Activated CD4-positive, alpha-beta T cell treated with anti-CD3 and anti-CD28 coated beads, Interleukin-2, amount 10 ng/mL, durations not matched to agents 7 days and 5 days (primary cell): ENCODE measurements at regions not wholly inside any gene's neighbourhood (a gene's known extent, or its start where the extent isn't known, plus 50 kb on each side); places are given as distances from the start of the nearest gene placed in this dataset.

Experiments
- CTCF ChIA-PET: fragments of 350-600 bp; sonication (Branson Sonifier 250); formaldehyde crosslinking; loops from one replicate; lab custom pipeline; 2021; ENCODE audit warnings: antibody characterized with exemption; lab: Charles Lee
- POLR2A ChIA-PET: fragments of 350-600 bp; sonication (Branson Sonifier 250); formaldehyde crosslinking; loops from one replicate; lab custom pipeline; 2021; ENCODE audit warnings: antibody characterized with exemption; lab: Charles Lee
- DNase-seq: peaks from one replicate; pipeline ENCODE4 v3.0.0-alpha.2; 2020
- H3K27ac Mint-ChIP-seq: one replicate; pipeline ENCODE4 v1.8.0; 2021; ENCODE audit warnings: mild to moderate bottlenecking, moderate library complexity, mixed read lengths
- H3K27me3 Mint-ChIP-seq: one replicate; pipeline ENCODE4 v1.8.0; 2021; ENCODE audit warnings: mixed read lengths
- H3K36me3 Mint-ChIP-seq: one replicate; pipeline ENCODE4 v1.8.0; 2021; ENCODE audit warnings: low read depth, mixed read lengths
- H3K4me1 Mint-ChIP-seq: one replicate; pipeline ENCODE4 v1.8.0; 2021; ENCODE audit warnings: mixed read lengths
- H3K4me3 Mint-ChIP-seq: one replicate; pipeline ENCODE4 v1.8.0; 2021; ENCODE audit warnings: mild to moderate bottlenecking, moderate library complexity, mixed read lengths
- H3K9me3 Mint-ChIP-seq: one replicate; pipeline ENCODE4 v1.8.0; 2021; ENCODE audit warnings: mixed read lengths

DNA sequence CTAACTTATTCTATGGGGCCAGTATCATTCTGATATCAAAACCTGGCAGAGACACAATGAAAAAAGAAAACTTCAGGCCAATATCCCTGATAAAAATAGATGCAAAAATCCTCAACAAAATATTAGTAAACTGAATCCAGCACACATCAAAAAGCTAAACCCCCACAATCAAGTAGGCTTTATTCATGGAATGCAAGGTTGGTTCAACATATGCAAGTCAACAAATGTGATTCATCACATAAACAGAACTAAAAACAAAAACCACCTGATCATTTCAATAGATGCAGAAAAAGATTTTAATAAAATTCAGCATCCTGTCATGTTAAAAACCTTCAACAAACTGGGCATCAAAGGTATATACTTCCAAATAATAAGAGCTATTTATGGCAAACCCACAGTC lies 133.9 kb upstream of the SSTR4 start:
- POLR2A ChIA-PET = no interaction called here
- Mint-ChIP-seq H3K27me3 (no peaks in the 10 kb centered on the region), H3K27ac (no peak overlapping the region), H3K36me3 (no peaks in the 10 kb centered on the region), H3K9me3 (peaks cover 12% of the 10 kb centered on the region), H3K4me3 (no peak overlapping the region), H3K4me1 (no peaks in the 10 kb centered on the region)
- no peak for DNase-seq
- CTCF ChIA-PET = interaction anchor here (1.4 kb wide), 1 partner anchor 10 kb away, joined by 4 read pairs; no protein-coding TSS in a partner anchor

DNA sequence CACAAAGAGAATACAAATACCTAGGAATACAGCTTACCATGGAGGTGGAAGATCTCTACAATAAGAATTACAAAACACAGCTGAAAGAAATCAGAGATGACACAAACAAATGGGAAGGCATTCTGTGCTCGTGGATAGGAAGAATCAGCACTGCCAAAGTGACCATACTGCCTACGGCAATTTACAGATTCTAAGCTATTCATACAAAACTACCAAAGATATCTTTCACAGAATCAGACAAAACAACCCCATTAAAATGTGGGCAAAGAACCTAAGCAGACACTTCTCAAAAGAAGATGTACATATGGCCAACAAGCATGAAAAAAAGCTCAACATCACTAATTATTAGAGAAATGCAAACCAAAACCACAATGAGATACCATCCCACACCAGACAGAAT lies 133.2 kb upstream of the SSTR4 start:
- no peak for DNase-seq
- H3K27ac Mint-ChIP-seq = no peak overlapping the region
- CTCF ChIA-PET = interaction anchor here (1.4 kb wide), 1 partner anchor 11 kb away, joined by 4 read pairs; no protein-coding TSS in a partner anchor
- no peak overlapping the region for H3K4me3 Mint-ChIP-seq
- peaks cover 12% of the 10 kb centered on the region for H3K9me3 Mint-ChIP-seq
- no peaks in the 10 kb centered on the region for H3K36me3 Mint-ChIP-seq
- no peaks in the 10 kb centered on the region for H3K27me3 Mint-ChIP-seq
- POLR2A ChIA-PET = no interaction called here
- no peaks in the 10 kb centered on the region for H3K4me1 Mint-ChIP-seq

DNA sequence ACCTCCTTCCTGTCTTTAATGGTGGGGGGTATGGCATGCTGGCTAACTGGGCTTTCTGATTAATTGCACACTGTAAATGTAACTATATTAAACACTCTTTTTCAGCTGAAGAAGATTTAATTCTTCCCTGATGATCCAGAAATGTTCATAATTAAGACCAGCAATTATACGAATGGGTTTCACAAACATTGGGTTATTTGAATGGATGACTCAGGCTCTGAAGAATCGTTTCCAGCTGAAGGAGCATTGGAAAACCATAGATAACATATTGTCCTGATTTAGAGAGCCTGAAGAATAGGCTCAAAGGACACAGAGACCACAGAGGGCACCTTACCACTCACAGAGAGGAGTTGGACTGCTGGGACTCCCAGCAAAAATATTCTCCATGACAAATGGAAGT lies 130.7 kb upstream of the SSTR4 start:
- no peaks in the 10 kb centered on the region for H3K4me1 Mint-ChIP-seq
- H3K9me3 Mint-ChIP-seq = peaks cover 15% of the 10 kb centered on the region
- H3K27ac Mint-ChIP-seq = no peak overlapping the region
- DNase-seq = no peak
- no peak overlapping the region for H3K4me3 Mint-ChIP-seq
- H3K27me3 Mint-ChIP-seq = no peaks in the 10 kb centered on the region
- ChIA-PET CTCF (no interaction called here), POLR2A (no interaction called here)
- no peaks in the 10 kb centered on the region for H3K36me3 Mint-ChIP-seq

DNA sequence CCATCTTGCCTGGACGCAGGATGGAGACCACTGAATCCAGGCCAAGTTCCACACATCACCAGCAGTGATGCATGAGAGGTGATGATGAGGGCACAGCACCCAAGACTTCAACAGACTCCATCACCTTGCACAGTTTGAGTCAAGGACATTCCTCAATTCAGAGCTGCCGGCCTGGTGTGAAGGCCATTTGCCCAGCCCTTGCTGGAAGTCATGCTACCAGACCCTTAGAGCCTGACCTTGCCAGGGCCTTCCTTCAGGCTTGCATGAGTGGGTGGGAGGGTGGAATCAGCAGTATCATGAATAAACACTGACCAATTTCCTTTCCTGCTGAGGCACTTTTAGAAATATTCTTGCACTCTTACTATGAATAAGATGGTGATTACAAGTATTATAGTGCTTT lies 130.2 kb upstream of the SSTR4 start:
- Mint-ChIP-seq H3K36me3 (no peaks in the 10 kb centered on the region), H3K9me3 (peaks cover 15% of the 10 kb centered on the region), H3K27me3 (no peaks in the 10 kb centered on the region)

DNA sequence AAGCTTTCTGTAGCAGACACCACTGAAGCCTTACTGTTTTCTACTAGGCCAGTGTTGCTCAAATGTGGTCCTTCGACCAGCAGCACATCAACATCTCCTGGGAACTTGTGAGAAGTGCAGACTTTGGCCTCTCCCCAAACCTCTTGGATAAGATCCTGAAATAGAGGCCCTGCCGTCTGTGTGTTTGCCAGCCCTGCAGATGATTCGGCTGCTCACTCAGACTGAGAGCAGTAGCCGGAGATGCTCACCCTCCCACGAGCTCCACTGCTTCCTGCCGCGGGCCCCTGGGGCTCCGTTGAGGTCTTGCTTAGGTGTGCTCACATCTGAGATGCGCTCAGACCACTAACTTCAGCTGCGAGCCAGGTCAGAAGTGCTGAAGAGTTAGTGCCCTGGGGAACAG lies 129.5 kb upstream of the SSTR4 start:
- POLR2A ChIA-PET = no interaction called here
- DNase-seq = no peak

More for the DNA sequence above, 130.2 kb upstream of the SSTR4 start:
- H3K4me3 Mint-ChIP-seq = no peak overlapping the region
- H3K4me1 Mint-ChIP-seq = no peaks in the 10 kb centered on the region
- CTCF ChIA-PET = no interaction called here
- POLR2A ChIA-PET = no interaction called here
- no peak for DNase-seq
- H3K27ac Mint-ChIP-seq = no peak overlapping the region

DNA sequence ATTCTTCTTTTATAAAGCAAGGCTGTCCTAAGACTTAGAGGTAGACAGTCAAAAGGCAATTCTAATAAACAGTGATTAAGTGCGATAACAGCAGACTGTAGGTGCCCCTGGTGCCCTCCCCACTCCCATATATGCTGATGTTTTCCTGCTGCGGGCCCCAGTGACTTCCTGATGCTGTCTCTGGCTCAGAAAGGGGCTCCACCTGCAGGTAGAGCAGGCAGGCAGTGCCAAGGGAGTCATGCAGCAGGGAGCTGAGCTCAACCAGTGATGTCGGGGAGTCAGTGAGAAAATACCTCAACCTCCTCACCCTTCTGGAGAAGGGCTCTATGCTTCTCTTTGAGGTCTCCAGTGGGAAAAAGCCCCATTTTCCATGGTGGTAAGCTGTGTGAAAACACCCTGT lies 126.7 kb upstream of the SSTR4 start:
- H3K36me3 Mint-ChIP-seq = no peaks in the 10 kb centered on the region
- H3K27ac Mint-ChIP-seq = no peak overlapping the region
- peaks cover 3% of the 10 kb centered on the region for H3K9me3 Mint-ChIP-seq
- H3K4me1 Mint-ChIP-seq = no peaks in the 10 kb centered on the region
- ChIA-PET POLR2A (no interaction called here), CTCF (interaction anchor here (1.5 kb wide), 1 partner anchor 8 kb away, joined by 3 read pairs; no protein-coding TSS in a partner anchor)
- no peak overlapping the region for H3K4me3 Mint-ChIP-seq
- H3K27me3 Mint-ChIP-seq = no peaks in the 10 kb centered on the region
- no peak for DNase-seq

More for the DNA sequence above, 129.5 kb upstream of the SSTR4 start:
- no peak overlapping the region for H3K27ac Mint-ChIP-seq
- peaks cover 10% of the 10 kb centered on the region for H3K9me3 Mint-ChIP-seq
- CTCF ChIA-PET = no interaction called here
- no peak overlapping the region for H3K4me3 Mint-ChIP-seq
- H3K36me3 Mint-ChIP-seq = no peaks in the 10 kb centered on the region
- no peaks in the 10 kb centered on the region for H3K27me3 Mint-ChIP-seq
- H3K4me1 Mint-ChIP-seq = no peaks in the 10 kb centered on the region

DNA sequence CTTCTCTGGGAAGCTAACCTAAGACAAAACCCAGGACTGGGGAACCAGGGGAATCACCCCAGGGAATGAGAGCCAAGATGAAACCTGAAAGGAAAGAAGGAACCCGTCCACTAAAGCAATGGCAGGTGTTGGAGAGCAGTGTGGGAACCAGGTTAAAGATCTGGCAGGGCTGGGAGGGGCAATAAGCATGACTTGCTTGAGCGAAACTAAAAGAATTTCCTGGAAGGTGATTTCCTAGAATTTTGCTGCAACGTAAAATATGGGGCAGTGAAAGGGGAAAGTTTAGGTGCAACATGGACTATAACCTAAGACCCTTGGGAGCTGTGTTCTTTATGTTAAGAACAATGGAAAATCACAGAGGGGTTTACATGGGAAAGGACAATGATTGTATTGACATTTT lies 126.2 kb upstream of the SSTR4 start:
- no peak overlapping the region for H3K27ac Mint-ChIP-seq
- H3K4me3 Mint-ChIP-seq = no peak overlapping the region
- no peaks in the 10 kb centered on the region for H3K36me3 Mint-ChIP-seq
- peaks cover 3% of the 10 kb centered on the region for H3K9me3 Mint-ChIP-seq
- H3K27me3 Mint-ChIP-seq = no peaks in the 10 kb centered on the region
- no peaks in the 10 kb centered on the region for H3K4me1 Mint-ChIP-seq
- ChIA-PET CTCF (interaction anchor here (1.2 kb wide), 1 partner anchor 15 kb away, joined by 3 read pairs; no protein-coding TSS in a partner anchor), POLR2A (no interaction called here)
- no peak for DNase-seq

DNA sequence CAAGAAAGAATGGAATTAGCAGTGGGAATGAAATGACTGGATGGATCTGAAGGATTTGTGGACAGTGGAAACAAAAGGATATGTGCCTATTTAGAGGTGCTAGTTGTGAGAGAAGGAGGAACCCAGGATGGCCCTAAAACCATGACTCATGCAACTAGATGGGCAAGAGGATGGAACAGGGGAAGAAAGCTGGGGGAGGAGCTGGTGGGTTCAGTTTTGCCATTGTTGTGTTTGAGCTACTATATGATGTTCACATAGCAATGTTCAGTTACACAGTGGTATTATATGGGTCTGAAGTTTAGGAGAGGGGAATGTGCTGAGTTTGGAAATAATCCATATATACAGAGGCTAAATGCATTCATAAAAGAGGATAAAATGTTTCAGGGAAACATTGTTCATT lies 125.7 kb upstream of the SSTR4 start:
- no peak overlapping the region for H3K4me3 Mint-ChIP-seq
- ChIA-PET CTCF (interaction anchor here (1.2 kb wide), 1 partner anchor 15 kb away, joined by 3 read pairs; no protein-coding TSS in a partner anchor), POLR2A (no interaction called here)
- DNase-seq = no peak
- H3K27me3 Mint-ChIP-seq = no peaks in the 10 kb centered on the region
- no peaks in the 10 kb centered on the region for H3K4me1 Mint-ChIP-seq
- peaks cover 3% of the 10 kb centered on the region for H3K9me3 Mint-ChIP-seq
- no peak overlapping the region for H3K27ac Mint-ChIP-seq
- no peaks in the 10 kb centered on the region for H3K36me3 Mint-ChIP-seq

DNA sequence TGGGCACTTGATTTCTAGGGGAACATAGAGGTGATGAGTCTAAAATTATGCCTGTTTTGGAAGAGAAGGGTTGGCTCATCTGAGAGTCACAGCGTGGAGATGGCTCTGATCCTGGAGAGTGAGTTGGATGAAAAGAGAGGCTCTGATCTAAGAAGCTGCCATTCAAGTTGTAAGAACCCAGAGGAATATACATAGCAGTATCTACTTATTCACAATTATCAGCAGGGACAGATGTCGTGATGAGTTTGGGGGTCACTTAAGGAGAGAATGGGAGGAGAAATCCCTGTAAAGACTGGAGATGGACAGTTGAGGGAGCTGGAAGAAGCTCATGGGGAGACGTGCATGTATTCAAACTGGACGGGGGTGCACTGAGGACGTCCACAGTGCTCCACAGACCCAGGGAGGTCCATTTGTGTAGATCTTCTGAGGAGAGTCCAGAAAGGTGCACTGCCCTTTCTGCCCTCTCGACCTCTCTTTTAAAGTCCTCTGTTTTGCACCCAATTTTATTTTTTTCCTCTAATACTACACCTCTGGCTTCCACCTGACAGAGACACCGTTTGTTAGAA lies 124.7 kb upstream of the SSTR4 start:
- Mint-ChIP-seq H3K4me3 (no peak overlapping the region), H3K36me3 (no peaks in the 10 kb centered on the region), H3K27me3 (no peaks in the 10 kb centered on the region), H3K9me3 (peaks cover 3% of the 10 kb centered on the region), H3K27ac (no peak overlapping the region), H3K4me1 (no peaks in the 10 kb centered on the region)
- ChIA-PET CTCF (no interaction called here), POLR2A (no interaction called here)
- DNase-seq = no peak

DNA sequence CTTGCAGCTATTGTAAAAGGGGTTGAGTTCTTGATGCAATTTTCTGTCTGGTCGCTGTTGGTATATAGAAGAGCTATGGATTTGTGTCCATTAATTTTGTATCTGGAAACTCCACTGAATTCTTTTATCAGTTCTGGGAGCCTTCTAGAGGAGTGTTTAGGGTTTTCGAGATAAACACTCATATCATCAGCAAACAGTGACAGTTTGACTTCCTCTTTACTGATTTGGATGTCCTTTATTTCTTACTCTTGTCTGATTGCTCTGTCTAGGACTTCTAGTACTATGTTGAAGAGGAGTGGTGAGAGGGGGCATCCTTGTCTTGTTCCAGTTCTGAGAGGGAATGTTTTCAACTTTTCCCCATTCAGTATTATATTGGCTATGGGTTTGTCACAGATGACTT lies 120.8 kb upstream of the SSTR4 start:
- Mint-ChIP-seq H3K36me3 (no peaks in the 10 kb centered on the region), H3K27ac (no peak overlapping the region), H3K4me3 (no peak overlapping the region), H3K4me1 (peaks cover 2% of the 10 kb centered on the region), H3K27me3 (no peaks in the 10 kb centered on the region), H3K9me3 (peaks cover 2% of the 10 kb centered on the region)
- ChIA-PET POLR2A (no interaction called here), CTCF (no interaction called here)
- no peak for DNase-seq

DNA sequence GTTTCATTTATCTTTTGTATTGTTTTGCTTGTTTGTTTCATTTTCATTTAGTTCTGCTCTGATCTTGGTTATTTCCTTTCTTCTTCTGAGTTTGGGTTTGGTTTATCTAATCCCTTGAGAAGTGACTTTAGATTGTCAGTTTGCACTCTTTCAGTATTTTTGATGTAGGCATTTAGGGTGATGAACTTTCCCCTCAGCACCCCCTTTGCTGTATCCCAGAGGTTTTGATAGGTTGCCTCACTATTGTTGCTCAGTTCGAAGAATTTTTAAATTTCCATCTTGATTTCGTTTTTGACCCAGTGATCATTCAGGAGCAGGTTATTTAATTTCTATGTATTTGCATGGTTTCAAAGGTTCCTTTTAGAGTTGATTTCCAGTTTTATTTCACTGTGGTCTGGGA lies 119.6 kb upstream of the SSTR4 start:
- H3K9me3 Mint-ChIP-seq = peaks cover 2% of the 10 kb centered on the region
- no peak overlapping the region for H3K27ac Mint-ChIP-seq
- H3K4me1 Mint-ChIP-seq = peaks cover 2% of the 10 kb centered on the region
- no peak overlapping the region for H3K4me3 Mint-ChIP-seq
- H3K36me3 Mint-ChIP-seq = no peaks in the 10 kb centered on the region
- DNase-seq = no peak
- H3K27me3 Mint-ChIP-seq = no peaks in the 10 kb centered on the region
- CTCF ChIA-PET = no interaction called here
- POLR2A ChIA-PET = no interaction called here

DNA sequence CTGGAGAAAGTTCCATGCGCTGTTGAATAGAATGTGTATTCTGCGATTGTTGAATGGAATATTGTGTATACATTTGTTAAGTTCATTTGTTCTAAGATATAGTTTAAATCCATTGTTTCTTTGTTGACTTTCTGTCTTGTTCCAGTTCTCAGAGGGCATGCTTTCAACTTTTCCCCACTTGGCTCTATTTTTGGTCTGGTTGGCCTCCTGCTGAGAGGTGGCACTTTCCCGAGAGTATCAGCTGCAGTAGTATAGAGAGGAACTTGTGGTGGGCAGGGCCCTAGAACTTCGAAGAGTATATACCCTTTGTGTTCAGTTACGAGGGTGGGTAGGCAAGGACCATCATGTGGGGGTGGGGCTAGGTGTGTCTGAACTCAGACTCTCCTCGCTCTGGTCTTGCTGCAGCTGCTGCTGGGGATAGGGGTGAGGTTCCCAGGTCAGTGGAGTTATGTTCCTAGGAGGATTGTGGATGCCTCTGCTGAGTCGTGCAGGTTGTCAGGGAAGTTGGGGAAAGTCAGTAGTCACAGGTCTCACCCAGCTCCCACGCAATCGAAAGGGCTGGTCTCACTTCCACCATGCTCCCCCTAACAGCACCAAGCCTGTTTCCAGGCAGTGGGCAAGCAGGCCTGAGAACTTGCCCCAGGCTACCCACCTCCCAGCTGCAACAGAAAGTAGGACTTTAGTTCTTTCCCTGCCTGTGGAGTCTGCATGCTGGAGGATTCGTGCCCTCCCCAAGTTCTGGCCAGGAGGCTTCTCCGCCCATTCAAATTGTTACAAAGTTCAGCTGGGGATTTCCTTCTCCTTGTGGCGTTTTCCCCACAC lies 118.9 kb upstream of the SSTR4 start:
- CTCF ChIA-PET = interaction anchor here (0.9 kb wide), 1 partner anchor 9 kb away, joined by 3 read pairs; no protein-coding TSS in a partner anchor

DNA sequence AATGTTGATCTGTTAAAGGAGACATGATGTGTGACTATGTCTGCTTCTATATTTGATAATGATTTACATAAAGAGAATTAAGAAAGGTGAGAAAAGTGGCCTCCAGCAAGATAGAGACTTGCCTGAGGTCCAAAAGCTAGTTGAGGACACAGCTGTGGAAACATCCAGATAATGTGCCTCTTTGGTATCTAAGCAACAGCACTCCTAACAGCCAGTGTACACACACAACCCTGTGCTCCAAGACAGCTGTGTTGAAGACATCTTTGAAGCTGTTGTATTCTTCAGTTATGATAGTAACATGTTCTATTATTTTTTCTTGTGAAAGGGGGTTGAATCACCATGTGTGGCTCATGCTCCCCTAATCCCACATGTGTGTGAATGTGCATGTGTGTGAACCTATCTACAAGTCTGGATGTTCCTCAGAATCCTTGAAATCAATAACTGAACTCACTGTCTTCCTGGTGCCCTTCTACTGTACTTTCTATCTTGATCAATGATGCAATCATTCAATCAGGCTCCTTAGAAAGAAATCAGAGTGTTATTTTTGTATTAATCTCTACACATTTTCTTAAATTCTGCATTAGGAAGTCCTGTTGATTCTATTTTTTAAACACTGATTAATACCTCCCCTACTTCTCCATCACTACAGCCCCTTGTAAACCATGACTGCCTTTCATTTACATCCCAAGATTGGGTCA lies 116.7 kb upstream of the SSTR4 start:
- no peaks in the 10 kb centered on the region for H3K36me3 Mint-ChIP-seq
- H3K27ac Mint-ChIP-seq = no peak overlapping the region
- no peaks in the 10 kb centered on the region for H3K27me3 Mint-ChIP-seq
- peaks cover 2% of the 10 kb centered on the region for H3K9me3 Mint-ChIP-seq
- POLR2A ChIA-PET = no interaction called here
- H3K4me1 Mint-ChIP-seq = peaks cover 2% of the 10 kb centered on the region
- no peak overlapping the region for H3K4me3 Mint-ChIP-seq
- CTCF ChIA-PET = no interaction called here
- no peak for DNase-seq

More for the DNA sequence above, 118.9 kb upstream of the SSTR4 start:
- Mint-ChIP-seq H3K27ac (no peak overlapping the region), H3K4me3 (no peak overlapping the region), H3K27me3 (no peaks in the 10 kb centered on the region), H3K4me1 (peaks cover 2% of the 10 kb centered on the region), H3K36me3 (no peaks in the 10 kb centered on the region), H3K9me3 (peaks cover 2% of the 10 kb centered on the region)
- DNase-seq = no peak
- POLR2A ChIA-PET = no interaction called here
